T-helper 2 cell treated with Interferon-gamma antibody and Interleukin-4, amounts not matched to agents 100 ng/mL and 5 ng/mL, for 36 hours (primary cell): ENCODE measurements at regions not wholly inside any gene's neighbourhood (a gene's known extent, or its start where the extent isn't known, plus 50 kb on each side); places are given as distances from the start of the nearest gene placed in this dataset.

ENCODE experiments used
- intact Hi-C: fragments of 100-400 bp; cut with micrococcal nuclease; formaldehyde crosslinking; loops from one replicate; pipeline ENCODE4 v1.15.1; 2023

DNA sequence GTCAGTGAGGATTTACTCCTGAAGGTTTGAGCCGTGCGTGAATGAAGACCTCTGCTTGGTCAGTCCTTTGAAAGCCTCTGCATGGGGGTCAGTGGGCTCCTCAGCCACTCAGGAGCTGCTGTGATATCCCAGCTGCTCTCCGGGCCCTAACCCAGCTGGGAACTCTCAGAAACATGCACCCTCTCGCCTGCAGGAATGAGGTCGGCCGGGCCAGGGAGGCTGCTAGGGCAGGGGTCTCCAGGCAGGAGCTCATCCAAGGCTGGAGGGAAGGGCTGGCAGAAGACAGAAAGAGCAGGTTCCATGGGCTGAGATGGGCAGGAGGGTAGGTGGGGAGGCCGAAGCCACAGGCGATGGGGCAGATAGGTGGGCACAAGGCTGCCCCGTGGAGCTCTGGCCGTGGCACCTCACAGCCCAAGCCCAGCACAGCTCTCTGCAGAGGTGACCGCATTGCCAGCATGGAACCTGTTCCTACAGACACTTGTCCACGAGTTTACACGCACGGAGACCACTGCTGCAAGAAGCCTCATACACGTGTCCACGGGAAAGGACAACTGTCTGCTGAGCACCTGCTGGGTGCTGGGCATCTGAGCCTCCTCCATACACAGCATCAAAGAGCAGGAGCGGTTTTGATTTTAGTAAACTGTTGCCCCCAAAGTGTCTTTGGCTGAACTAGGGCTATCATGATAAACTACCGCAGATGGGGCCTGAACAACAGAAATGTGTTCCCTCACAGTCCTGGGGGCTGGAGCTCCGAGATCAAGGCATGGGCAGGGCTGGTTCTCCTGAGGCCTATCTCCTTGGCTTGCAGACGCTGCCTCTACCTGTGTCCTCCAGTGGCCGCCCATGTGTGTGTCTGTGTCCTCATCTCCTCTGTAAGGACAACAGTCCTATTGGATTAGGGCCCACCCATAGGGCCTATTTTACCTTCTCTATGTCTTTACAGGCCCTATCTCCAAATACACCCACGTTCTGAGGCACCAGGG lies 85.2 kb upstream of the ADAMTS2 start:
- intact Hi-C loops, result no loop called here

DNA sequence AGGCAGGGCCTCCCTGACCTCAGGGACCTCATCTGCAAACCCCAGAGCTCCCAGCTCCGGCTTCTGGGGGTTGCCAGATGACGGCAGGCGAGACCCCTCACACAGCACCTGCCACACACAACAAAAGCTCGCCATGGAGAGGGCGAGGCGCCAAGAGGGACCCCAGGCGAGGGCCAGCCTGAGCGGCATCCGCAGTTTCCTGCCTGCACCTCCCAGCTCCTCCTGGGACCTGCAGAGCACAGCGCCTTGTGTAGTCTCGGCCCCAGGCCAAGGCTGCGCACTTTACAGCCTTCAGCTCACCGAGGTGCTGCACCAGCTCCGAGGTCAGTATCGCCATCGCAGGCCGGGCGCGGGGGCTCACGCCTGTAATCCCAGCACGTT lies 82.4 kb upstream of the ADAMTS2 start:
- intact Hi-C loops, result no loop called here

DNA sequence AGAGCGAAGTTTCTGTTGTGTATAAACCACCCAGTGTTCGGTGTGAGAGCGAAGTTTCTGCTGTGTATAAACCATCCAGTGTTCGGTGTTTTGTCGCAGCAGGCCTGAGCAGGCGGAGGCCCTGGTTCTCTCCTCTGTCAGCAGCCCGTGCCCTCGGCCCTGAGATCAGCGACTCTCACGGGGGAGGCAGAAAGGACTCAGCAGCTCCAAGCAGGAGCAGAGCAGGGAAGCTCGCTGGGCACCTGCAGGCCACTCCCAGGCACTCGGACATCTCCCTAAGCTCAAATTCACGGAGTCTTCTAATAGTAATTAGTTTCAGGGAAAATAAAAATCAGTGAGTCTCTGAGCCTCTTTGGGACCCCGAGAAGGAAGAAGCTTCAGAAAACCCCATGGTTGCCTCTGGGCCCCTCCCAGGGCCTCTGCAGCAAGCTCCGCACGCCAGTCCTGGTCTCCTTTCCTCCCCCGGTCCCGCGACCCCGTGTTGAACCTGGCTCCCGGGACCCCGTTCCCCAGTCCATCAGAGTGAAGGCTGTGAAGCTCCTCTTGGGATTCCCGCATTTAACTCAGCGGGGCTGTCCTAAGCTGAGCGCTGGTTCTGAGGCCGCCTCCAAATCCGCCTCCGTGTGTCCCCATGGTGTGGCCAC lies 81.9 kb upstream of the ADAMTS2 start:
- intact Hi-C loops, result no loop called here

DNA sequence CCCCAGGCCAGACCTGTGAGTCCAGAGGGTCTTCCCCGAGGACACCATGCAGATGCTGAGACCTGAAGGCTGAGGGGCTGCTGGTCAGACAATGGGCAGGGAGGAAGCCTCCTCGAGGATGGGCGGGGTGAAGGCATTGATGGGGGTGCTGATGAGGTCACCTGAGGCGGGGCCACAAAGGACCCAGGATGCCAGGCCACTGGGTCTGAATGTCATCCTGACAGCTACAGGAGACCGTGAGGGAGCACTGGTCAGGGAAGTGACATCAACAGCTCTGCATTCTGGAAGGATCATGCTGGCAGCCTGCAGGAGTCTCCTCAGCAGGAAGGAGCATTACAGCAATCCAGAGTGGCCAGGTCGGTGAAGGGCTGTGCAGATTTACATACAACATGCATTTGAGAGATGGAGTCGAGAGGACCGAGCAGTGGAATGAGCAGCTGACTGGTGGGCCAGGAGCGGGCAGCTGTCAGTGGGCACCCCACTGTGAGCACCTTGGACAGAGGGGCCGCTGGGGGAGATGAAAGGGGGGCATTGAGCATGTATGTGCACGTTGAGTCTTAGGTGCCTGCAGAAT lies 77.7 kb upstream of the ADAMTS2 start:
- intact Hi-C loops, result no loop called here

DNA sequence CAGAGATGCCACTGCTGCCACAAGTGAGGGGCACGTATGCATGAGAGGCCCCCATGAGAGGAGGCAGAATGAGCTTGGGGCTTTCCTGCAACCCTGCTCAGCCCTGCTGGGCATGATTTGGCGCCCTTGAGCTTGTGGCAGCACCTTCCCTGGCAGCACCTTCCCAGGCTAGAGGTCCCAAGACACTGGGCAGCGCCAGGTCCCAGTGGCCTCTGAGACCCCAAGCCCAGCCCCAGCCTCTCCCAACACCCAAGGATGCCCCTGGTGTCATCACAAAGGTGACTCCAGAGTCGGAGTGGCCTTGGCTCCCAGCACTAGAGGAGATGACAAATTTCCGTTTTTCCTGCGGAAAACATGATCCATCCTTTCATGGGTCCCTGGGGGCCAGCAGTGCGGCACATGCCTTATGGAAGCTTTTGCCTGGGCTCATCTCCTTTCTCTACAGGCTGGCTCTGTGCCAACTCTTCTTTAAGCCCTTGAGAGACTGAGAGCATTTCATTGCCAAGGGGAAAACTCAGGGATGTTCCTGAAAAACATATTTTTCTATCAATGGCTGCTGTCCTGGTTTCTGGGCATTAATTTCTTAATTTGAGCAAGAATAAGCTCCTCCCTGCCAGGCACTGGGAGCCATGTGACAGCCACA lies 77.1 kb upstream of the ADAMTS2 start:
- intact Hi-C loops, result no loop called here

DNA sequence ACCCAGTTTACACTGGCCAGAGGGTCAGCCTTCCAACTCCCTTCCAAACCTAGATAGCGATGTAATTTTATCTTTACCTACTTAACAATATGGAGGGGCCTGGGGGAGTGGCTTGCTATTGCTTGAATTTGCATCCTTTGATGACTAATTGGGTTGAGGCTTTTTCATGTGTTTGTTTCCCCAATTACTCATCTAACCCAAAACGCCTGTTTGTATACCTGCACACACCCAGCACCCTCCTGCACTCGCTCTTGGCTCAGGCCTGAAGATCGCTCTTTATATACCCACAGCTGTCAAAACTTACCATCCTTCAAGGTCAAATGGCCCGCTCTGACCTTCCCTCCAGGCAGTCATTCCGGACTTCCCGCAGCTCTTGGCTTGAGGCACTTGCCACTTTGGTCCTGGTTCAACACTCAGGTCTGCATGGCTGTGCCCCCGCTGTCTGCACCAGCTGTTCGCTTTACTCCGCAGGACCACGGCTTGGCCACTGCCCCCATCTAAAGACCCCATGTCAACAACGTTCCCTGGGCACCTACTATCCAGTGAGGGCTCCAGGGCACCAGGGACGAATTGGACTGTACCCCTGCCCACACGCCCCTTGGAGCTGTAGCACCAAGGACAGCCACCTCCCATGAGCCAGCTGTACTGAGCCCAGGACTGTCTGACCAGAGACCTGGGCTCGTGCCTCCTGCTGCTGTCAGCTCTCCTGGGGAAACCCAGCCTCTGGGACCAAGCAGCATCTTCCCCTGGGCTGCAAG lies 76.1 kb upstream of the ADAMTS2 start:
- intact Hi-C loops, result no loop called here

DNA sequence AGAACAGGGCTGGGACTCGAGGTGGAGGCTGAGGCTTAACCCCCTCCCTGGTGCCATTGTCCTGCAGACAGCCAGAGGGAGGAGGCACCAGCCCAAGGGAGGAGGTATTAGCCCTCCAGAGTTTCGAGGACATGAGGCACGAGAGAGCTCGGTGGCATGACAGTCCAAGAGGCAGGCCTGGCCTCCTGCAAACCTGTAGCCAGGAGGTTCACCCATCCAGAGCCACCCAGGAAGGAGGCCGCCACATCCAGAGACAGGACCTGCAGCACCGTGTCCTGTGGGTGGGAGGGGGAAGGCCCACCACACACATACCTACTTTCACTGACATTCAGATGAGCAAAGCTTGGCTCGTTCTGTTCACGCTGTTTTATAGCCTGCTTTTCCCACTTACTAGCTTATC lies 75.2 kb upstream of the ADAMTS2 start:
- intact Hi-C loops, result no loop called here

DNA sequence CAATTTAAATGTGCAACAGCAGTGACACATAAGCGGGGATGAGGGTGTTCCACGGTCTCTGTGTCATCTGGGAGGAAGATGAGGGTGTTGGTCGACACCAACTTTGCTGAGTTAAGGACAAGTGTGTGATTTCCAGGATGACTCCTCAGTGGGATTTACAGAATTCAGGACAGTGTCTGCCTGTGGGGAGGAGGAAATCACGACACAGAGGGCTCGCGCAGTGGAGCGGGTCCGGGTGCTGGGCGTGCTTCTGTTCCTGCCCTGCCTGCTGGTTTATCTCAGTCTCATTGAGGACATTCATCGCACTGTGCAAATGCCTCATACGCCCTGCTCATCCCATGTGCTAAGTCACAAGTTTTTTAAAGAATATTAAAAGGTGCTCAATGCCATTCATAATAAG lies 73.7 kb upstream of the ADAMTS2 start:
- intact Hi-C loops, result no loop called here

DNA sequence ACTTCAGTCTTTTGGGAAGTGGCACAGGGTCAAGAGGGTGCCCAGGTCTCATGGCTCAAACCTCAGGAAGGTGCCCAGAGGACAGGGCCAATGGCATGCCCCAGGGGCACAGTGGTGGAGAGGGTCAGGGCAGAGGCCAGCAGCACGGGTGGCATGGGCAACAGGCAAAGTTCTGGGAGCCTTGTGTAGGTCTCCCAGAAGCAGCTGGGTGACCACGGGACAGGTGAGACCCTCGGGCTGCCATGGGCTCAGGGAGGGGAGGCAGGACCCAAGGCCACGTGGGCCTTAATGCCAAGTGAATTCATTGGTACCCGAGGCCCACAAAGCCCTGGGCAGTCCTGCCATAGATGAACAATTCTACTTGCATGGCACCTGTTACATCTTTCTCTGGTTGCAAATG lies 72.4 kb upstream of the ADAMTS2 start:
- intact Hi-C loops, result no loop called here

DNA sequence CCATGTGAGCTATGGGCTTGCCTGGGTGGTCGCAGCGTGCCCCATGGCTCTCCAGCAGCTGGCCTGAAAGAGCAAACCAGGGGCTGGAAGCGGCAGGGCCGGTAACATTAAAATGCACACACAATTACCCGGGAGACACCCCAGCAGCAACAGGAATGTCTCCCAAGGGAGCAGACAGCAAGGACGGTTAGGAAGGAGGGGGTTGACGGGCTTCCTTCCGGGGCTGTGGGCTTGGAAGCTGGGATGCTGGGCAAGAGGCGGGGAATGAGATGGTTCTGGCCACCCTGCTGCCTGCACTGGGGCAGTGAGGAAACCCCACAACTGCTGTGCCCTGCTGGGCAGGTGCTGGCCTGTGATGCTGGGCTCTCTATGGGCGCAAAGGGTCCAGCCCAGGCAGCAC lies 71.8 kb upstream of the ADAMTS2 start:
- intact Hi-C loops, result no loop called here

DNA sequence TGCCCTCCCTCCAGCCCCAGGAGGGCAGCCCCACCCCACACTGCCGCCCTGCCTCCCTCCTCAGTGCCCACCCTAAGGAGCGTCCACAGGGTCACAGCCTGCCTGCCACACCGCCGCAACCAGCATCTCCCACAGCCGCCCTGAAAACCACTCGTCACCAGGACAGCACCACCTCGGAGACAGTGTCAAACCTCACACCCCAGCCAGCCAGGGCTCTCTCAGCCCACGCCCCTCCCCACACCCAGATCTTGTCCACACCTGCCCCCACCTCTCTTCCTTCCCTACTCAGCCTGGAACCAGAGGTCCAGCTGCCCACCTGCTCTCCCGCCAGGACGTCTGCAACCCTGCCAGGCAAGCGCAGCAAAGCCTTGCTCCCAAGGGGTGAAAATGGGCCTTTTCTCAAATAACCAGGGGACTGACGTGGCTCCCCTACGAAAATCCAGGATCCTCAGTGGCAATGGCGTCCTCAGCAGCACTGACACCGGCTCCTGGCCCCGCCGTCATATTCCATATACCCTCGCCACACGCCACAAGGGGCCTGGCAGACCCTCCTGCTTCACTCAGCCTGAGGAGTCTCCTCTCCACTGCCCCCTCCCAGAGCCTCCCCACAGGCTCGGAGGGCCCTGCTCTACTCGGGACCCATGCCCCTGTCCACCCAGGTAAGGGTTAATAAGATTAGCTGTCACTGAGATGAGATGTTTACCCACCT lies 71.0 kb upstream of the ADAMTS2 start:
- intact Hi-C loops, result no loop called here

DNA sequence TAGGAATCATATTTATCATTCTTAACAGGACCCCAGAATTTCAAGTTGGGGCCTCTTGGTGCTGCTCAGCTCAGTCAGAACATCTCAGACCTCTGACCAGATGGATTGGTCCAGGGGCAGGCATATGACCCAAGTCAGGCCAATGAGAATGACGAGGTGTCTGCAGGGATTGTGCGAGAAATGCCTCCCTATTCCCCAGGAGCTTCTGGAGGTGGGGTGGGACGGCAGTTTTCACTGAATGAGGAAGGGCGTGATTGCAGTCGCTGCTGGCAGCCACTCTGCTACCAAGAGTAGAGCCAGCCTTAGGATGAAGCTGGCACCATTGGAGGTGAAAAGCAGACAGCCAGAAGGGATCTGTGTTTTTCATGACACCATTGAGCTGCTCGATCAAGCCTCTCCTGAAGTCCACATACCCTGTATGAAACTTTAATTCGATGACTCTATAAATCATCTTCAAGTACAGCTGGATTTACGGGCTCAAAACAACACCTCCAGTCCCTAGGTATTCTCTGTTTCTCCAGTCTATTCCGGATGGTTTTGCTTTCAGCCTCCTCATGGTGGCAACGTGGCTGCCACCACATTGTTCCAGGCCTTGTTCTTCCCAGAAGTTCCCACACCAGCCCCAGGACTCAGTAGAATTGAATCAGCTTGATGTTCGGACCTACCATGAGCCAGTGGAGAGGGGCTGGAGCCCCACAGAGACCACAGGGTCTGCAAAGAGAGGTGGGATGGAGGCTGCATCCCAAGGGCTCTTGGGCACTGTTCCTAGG lies 70.2 kb upstream of the ADAMTS2 start:
- intact Hi-C loops, result no loop called here

DNA sequence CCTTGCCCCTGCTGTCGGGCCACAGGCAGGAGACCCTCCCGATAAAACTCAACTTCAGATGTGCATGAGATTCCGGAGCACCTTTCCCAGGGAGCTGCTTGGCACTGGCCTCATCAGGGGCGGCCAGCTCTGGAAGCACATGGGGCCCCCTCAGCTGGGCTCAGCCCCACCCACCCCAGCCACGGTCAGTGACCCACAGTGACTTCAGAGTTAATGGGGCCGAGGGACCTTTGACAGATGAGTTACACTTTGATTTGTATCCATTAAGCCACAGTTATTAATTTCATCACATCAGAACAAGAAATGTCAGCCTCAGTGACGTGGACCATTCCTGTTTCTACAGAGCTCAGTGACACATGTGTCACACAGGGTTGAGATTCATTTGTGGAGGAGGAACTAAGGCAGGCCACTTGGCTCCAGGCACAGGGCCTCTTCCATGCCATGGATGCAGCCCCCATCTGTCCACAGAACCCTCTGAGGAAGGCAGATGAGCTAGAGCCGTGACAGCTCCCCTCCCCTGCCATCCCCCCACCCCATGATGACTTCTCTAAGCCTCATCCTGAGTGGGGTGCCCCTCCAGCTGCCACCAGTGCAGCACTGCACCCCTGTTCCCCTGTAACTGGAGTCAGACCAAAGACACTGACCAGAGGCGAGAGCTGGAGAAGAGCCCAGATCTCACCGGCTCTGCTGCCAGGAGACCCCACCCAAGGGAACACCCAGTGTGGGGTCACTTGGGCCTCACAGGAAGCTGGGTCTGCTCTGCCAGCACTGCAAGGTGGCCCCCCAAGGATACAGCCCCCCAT lies 69.4 kb upstream of the ADAMTS2 start:
- intact Hi-C loops, result no loop called here

DNA sequence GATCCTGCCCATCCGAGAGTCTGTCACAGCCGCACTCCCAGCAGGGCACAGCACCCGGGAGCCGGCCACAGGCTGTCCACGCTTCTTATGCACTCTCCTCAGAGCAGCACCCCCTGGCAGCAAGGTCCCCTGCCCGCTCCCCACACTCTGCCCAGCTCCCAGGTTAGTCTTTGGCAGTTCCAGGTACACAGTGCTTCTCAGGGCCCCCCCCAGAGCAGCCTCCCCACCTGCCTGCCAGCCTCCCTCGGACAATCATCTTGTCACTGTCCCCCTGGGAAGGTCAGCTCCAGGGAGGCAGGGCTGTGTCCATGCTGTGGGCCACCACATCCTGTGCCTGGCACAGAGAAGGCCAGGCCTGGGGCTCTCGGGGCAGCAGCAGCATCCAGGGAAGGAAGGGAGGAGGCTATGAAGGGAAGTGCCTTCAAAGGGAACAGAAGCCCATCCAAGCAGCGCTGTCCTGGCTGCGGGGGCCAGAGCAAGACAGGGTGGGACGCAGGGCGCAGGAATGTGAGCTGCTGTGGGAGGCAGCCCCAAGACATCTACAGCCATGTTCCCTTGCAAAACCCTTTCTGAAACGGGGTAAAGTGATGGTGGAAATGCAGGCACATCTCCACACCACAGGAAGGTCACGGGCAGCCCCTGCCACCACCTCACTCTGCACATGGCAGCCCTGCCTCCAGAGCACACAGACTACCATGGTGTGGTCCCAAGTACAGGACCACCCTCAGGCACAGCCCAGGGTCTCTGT lies 68.6 kb upstream of the ADAMTS2 start:
- intact Hi-C loops, result no loop called here

DNA sequence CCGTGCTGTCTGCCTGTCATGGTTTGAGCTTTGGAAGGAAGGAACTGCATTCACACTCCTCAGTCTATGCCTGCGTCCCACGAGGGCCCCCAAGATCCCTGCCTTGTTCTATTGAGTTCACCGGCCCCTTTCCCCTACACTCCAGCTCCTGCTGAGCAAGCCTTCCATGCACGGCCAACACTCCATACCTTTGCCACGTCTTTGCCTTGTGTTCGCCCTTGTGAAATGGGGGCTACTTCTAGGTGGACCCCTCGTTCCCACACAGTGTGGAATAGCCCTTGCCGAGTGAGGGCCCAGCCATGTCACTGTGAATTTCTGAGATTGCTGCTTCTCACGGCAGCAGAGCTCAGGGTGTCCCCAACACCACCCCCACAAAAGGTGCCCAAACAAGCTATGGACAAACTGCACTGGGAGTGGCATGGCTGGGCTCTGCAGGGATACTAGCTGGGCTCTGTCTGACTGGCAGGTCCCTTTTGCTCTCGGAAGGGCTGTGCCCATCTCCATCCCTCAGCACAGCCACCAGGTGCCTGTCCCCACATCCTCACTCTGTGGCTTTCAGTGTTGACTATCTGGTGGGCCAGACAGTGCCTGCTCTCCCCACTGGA lies 67.9 kb upstream of the ADAMTS2 start:
- intact Hi-C loops, result no loop called here

DNA sequence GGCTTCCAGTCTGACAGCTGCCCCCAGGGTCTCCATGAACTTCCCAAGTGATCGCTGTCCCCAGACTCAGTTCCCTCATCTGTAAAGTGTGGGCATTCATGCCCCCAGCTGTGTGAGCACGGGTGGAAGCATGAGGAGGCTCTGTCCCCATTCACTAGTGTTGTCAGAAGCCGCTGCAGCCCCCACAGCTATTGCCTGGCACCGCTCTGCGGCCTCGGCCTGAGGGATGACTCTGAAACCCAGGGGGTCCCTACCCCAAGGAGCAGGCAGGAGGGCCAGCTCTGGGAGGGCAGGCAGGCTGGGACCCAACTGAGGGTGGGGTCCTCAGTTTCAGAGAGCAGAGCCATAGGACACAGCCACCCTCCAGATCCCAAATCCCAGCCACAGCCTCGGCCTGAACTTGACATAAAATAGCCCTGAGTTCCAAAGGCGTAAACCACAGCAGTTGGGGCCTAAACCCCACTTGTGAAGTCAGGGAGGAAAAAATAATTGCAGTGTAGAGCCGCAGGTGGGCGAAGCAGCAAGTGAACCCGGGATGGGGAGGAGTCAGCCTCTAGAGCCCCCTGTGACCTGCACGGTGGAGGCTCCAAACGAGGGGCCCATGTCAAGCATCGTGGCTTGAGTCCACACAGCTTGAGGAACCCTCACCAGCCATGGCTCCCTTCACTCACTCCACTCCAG lies 66.0 kb upstream of the ADAMTS2 start:
- intact Hi-C loops, result no loop called here
